GM21529 (cell line): ENCODE measurements at regions not wholly inside any gene's neighbourhood (a gene's known extent, or its start where the extent isn't known, plus 50 kb on each side); places are given as distances from the start of the nearest gene placed in this dataset.
A peak's percentile ranks its signal among the peaks of the same experiment; 100 is the strongest.

Experiments
- ATAC-seq: cut with Tn5 transposase; IDR thresholded peaks from one replicate; pipeline ENCODE4 v1.9.1; 2021; ENCODE audit not compliant: unreplicated experiment

DNA sequence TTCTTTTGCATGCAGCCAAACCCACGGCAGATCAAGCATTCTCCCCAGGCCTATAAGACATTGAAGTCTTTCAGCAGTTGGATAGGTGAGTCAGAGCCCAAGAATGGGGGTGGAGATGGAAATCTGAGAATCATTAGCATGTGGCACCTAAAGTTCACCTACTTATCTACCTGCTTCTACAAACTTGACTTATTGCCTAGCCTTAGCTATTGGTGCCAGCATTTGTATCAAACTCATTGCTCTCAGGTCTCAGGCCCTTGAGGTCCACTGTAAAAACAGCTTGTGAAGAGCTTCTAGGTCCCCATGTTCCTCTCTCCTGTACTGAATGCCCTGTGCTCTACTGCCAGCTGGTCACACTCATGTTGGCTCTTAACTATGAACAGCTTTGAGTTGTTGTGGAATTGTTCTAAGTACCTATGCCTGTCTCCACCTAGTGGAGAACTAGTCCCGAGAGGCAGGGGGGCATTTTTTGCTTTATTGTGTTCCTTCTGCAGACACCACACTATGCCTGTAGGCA lies 278.4 kb upstream of the SPRED2 start:
- no peak for ATAC-seq

DNA sequence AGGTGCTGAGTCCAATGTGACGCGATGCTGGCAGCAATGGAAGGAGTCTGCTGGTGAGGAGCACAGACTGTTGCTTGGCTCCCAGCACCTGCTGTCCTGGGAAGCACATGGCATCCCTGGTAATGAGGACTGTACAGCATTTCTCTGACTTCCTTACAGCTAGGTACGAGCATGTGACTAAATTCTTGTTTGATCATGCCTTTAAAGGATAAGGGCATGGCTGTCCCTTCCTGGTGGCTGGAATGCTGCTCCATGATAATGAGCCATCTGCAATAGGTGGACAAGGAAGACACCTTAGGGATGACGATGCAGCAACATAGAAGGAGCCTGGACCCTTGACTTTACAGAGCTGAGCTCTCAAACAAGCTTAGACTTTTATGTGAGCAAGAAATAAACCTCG lies 278.0 kb upstream of the SPRED2 start:
- ATAC-seq, result no peak

- ATAC-seq, result no peak
Measured at GRCh38 chr2:65708086-65708485, 275.7 kb upstream of the SPRED2 start.

DNA sequence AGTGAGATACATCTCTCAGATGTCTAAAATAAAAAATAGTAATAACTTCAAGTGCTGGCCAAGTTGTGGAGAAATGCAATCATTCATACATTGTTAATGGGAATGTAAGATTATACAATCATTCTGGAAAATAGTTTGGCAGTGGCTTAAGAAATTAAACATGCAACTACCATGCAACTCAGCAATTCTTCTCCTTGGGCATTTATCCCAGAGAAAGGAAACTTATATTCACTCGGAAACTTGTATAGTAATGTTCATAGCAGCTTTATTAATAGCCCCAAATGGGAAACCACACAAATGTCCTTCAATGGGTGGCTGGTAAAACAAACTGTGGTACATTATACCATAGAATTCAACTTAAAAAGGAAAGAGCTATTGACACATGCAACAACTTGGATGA lies 274.0 kb upstream of the SPRED2 start:
- ATAC-seq, result no peak

DNA sequence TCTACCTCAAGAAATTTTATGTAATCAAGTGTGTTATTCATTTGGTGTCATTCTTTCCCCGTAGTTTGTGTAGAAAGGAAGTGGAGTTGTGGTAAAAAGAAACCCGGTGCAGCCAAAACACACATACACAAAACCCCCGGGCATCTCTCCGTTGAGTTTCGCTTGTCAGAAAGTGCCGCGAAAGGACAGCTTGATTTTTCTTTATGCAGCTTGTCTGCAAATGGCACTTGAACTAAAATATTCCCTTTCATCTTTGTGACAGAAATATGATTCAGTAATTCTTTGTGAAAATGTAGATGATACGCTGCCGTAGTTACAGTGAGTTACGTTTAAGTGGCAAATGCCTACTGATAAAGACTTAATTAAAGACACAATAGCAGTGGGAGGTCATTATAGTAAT lies 268.8 kb upstream of the SPRED2 start:
- ATAC-seq, result no peak

- no peak for ATAC-seq
Measured at GRCh38 chr2:65700720-65701119, 268.3 kb upstream of the SPRED2 start.

DNA sequence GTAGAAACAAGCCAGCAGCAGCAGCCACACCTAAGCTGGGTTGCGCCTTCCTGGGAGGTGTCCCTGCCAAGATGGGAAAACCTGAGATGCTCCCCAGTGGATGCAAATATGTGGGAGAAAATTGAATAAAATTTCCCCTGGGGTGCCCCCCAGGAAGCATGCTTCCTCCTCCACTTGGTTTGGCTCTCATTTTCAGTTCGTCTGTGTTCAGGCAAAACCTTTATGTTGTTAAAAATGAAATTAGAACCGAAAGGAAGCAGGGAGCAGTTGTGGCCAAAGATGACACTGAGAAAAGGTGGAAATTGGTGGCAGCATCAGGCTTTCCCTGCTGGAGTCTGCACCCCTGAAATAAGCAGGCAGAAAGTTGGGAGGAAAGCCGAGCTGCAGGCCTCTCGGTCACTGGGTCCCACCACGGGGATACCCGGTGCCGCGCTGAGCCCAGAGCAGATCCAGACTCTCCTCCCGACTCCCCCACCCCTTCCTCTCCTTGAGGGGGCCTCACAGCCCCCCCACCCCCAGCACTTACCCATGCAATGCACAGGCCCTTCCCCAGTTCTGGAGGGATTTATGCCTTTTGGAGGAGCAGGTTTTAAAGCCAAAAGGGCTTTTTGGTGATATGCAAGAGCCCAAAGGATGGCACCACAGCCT lies 267.7 kb upstream of the SPRED2 start:
- no peak for ATAC-seq

GRCh38 chr2:65691816-65692215 lies 259.4 kb upstream of the SPRED2 start:
- no peak for ATAC-seq

DNA sequence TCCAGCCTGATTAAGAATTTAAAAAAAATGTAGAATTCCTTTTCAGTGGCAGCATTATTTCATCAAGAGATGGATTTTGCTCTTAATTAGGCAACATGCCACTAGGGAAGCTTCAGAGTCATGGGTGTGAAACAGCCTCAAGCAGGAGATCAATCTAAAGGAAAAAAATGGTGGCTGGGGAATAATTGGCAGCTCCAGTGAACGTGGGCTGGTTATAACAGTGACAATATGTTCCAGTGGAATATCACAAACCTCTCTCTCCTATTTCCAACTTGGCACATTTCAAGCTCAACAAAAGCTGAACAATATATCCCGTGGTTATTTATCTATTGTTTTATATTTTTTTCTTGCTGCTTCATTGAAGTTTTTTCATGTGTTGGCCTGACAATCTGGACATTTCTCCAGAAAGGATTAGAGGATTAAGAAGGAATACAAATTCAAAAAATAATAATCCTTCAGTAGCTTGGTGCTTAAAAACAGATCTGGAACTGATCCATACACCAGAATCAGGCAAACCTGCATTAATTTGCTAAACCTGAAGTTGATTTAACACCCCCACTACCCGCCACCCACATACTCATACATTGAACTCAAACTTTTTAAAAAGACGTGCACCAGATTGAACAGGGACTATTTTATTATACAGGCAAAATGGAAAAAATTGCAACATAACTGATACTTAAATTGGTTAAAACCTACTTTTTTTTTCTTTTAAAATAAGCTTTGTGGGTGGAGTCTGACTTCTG lies 255.9 kb upstream of the SPRED2 start:
- no peak for ATAC-seq

GRCh38 chr2:65687614-65688013 lies 255.2 kb upstream of the SPRED2 start:
- ATAC-seq, result no peak

DNA sequence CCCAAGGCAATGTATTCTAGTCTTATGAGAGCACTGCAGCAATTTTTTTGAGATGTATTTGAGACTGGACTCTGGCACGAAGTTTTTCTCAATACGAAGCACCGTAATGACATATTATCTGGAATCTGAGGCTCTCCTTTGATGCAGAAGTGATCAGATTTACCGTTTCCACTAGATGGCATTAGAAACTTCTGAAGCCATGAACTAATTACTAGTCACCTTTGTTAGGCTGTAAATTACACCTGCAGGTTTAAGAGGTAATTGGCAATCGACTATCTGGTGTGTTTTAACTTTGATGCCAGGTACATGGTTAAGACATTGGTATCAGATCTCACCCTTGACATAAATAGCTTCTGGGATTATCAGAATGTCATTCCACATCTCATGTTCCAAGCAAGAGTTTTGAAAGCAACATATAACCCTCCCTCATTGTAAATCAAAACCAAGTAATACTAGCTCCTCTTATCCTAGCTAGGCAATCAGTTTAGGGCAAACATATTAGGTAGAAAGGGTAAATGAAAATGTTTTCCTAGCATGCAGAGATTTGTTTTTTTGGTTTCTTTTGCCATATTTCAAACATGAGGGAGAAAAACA lies 254.6 kb upstream of the SPRED2 start:
- ATAC-seq, result no peak

DNA sequence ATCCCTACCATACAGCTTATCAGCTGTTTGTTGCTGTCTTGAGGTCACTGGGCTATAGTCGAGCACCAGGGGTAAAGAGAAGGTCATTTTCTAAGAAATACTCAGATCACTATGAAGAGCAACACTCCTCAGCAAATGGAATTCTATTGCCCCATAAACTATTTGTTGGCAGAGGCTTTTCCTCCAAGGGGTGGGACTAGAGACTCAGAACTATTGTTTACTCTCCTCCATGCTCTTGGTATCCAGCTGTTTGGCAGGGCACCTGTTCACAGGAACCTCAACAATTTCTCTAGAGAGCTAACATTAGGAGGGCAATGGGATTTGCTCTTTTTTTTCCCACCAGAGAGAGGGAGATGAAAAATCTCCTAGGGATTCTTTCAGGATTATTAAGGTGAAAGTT lies 249.1 kb upstream of the SPRED2 start:
- ATAC-seq, result no peak

DNA sequence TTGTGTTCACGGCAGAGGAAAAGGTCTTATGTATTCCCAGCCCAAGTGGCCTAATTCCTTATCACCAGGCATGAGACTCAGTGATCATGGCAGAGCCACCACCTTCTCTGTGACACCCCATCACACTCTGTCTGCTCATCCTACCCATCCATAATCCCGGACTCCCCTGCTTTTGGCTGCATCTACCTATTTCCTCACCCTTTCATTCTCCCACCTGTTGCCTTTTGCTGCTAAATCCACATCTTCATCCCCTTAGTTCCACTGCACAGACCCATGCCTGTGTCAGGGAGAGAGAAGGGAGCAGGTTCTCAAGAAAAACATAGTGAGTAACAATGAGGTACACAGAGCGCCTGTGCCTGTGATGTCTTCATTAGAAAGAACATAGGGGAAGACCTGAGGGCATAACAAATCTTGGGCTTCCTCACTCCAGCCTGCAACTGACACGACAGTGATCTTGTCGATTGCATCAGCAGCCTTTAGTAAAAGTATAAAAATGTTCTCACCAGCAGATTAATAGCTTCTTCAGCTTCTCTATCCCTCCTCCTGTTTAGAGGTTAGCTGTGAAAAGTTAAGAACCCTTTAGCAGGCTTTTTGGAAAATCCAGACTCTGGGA lies 246.5 kb upstream of the SPRED2 start:
- no peak for ATAC-seq

DNA sequence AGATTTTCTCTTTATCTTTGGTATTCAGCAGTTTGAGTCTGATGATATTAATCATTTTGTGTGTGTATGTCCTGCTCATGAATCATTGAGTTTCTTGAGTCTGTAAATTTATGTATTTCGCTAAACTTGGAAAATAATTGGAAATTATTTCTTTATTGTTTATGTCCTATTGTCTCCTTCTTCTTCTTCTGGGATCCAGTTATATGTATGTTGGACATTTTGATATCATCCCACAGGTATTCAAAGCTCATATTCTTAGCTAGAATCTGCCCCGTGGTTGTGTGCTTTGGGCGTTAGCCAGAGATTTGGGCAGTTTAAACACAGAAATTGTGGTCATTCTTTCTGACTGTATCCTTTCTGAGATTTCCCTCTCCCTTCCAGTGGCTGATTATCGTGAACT lies 243.0 kb upstream of the SPRED2 start:
- no peak for ATAC-seq

DNA sequence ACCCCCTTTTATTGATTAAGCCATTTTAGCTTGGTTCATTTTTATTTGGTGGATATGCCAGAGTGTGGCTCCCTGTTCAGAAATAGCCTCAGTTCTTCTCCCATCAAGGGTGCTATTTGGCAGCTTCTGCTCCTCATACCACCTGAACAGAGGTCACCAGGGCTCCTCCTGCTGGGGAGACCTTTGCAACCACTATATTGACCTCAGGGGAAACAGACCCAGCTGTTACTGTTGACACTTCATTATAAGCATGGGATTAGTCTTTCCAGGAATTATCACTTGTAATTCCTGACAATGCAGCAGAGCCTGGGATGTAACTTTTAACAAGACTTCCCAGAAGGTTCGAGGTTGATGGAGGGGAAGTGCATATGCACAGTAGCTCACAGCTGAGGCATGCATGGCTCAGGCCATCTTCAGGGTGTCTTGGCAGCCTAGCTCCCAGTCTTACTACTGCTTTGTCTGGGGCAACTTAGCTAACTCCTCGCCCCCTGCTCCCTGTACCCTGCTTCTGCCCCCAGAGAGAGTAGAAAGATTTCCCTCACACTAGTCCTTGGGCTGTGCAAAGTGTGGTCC lies 239.4 kb upstream of the SPRED2 start:
- no peak for ATAC-seq

- ATAC-seq, result no peak
Measured at GRCh38 chr2:65669574-65669973, 237.2 kb upstream of the SPRED2 start.

DNA sequence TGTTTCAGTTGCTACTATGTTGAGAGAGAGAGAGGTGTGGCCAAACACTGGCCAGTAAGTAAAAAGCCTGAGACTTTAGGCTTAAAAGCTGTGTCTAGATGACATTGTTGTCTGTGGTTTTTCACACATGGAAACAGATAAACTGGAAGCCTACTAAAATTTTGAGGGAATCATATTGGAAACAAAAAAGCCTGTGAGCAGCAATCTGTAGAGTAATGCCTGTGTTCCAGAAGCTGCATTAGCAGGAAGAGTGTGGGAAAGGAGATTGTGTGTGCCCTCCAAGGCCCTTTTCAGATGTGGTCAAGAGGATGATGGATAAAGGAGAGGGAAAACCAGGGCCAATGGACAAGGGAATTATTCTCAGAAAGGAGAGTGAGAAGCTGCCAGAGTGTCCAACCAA lies 236.3 kb upstream of the SPRED2 start:
- ATAC-seq, result no peak

DNA sequence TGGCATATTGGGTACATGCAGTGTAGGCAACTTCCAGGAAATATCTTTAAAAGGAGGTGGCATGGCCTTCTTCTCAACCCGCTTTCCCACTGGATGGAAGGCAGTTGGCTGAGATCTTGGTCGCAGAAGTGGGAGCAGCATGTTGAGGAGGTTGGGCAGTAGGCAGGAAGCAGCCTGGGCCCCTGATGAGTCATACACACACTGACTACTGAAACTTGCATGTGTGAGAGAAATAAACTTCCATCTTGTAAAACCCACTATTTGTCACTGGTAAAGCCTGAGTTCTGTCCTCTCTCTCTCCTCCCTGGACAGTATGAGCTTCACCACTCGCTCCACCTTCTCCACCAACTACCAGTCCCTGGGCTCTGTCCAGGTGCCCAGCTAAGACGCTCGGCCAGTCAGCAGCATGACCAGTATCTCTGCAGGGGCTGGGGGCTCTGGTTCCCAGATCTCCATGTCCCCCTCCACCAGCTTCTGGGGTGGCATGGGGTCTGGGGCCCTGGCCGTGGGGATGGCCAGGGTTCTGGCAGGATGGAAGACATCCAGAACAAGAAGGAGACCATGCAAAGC lies 233.8 kb upstream of the SPRED2 start:
- ATAC-seq, result peak; percentile 100

DNA sequence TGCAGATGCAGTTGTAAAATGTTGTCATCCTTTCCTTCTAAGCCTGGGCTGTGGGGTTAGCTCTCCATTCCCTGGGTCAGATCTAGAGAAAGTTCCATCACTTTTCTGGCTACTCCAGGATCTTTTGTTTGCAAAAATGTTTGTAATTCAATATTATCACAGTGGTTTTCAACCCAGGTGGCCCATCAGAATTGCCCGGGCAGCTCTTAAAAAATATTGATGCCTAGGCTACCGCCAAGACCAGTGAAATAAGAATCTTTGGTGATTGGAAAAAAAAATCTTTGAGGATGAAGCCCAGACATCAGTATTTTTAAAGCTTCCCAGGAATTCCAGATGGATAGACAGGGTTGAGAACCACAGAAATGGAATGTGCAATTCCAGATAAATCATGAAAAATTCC lies 232.5 kb upstream of the SPRED2 start:
- ATAC-seq, result no peak

- ATAC-seq, result no peak
Measured at GRCh38 chr2:65663831-65664407, 231.5 kb upstream of the SPRED2 start.
